NOMO-1 (cell line): ENCODE measurements at regions not wholly inside any gene's neighbourhood (a gene's known extent, or its start where the extent isn't known, plus 50 kb on each side); places are given as distances from the start of the nearest gene placed in this dataset.
"Not testable (repeated sequence)": the region's sequence is repeated elsewhere in the genome, so short reads cannot be mapped to it uniquely, and the experiment has no call there.

ENCODE experiments used
- DNase-seq, 2 experiments: peaks; one replicate each; lab custom pipeline; 2025; ENCODE audit not compliant: unreplicated experiment in 2 of 2; lab: John Stamatoyannopoulos, UW

GRCh38 chr3:118244761-118245160, 789.9 kb downstream of the IGSF11 start:
- DNase-seq, result no peak

- DNase-seq, result no peak
These were observed 789.3 kb downstream of the IGSF11 start for GRCh38 chr3:118245312-118245711.

GRCh38 chr3:118258850-118259249, 775.8 kb downstream of the IGSF11 start:
- not testable (repeated sequence) for DNase-seq

GRCh38 chr3:118262800-118263402, 771.7 kb downstream of the IGSF11 start:
- DNase-seq, result no peak

- no peak for DNase-seq
These were observed 767.1 kb downstream of the IGSF11 start for GRCh38 chr3:118267588-118267987.

GRCh38 chr3:118269537-118270125, 765.0 kb downstream of the IGSF11 start:
- no peak for DNase-seq

- DNase-seq, result no peak
These were observed 761.7 kb downstream of the IGSF11 start for GRCh38 chr3:118272991-118273390.

GRCh38 chr3:118277814-118278213, 756.8 kb downstream of the IGSF11 start:
- no peak for DNase-seq

- DNase-seq, result no peak
These were observed 741.8 kb downstream of the IGSF11 start for GRCh38 chr3:118292841-118293240.

- DNase-seq, result no peak
These were observed 736.5 kb downstream of the IGSF11 start for GRCh38 chr3:118298133-118298532.

GRCh38 chr3:118304557-118304956, 730.1 kb downstream of the IGSF11 start:
- DNase-seq, result no peak

- DNase-seq, result no peak
These were observed 701.9 kb downstream of the IGSF11 start for GRCh38 chr3:118332699-118333098.

GRCh38 chr3:118337649-118338048, 697.0 kb downstream of the IGSF11 start:
- no peak for DNase-seq

- DNase-seq, result no peak
These were observed 687.1 kb downstream of the IGSF11 start for GRCh38 chr3:118347396-118348168.

- no peak for DNase-seq
These were observed 686.5 kb downstream of the IGSF11 start for GRCh38 chr3:118348169-118348557.

GRCh38 chr3:118354556-118354955, 680.1 kb downstream of the IGSF11 start:
- no peak for DNase-seq

GRCh38 chr3:118369892-118370491, 664.7 kb downstream of the IGSF11 start:
- no peak for DNase-seq

- no peak for DNase-seq
These were observed 654.1 kb downstream of the IGSF11 start for GRCh38 chr3:118380576-118380975.

GRCh38 chr3:118396491-118396890, 638.2 kb downstream of the IGSF11 start:
- DNase-seq, result no peak

GRCh38 chr3:118400086-118400485, 634.6 kb downstream of the IGSF11 start:
- no peak for DNase-seq

- no peak for DNase-seq
These were observed 633.8 kb downstream of the IGSF11 start for GRCh38 chr3:118400886-118401285.

- no peak for DNase-seq
These were observed 632.8 kb downstream of the IGSF11 start for GRCh38 chr3:118401887-118402286.
